ENCODE measurements at regions not wholly inside any gene's neighbourhood (a gene's known extent, or its start where the extent isn't known, plus 50 kb on each side); places are given as distances from the start of the nearest gene placed in this dataset.

GRCh38 chr16:82563401-82563800, 63.4 kb upstream of the CDH13 start (continued):
- TF ChIP-seq BCL11A (IDR thresholded peaks at IDR 0.05; ENCODE audit: low read depth in 2 of 2, low read length in 2 of 2) (no peak), SIRT6 (IDR thresholded peaks at IDR 0.05; ENCODE audit: low read length) (no peak)

Data from H1 (cell line).